Inflammatory macrophage treated with lipopolysaccharide for 4 hours (primary cell): ENCODE measurements at regions not wholly inside any gene's neighbourhood (a gene's known extent, or its start where the extent isn't known, plus 50 kb on each side); places are given as distances from the start of the nearest gene placed in this dataset.

ENCODE experiments used
- DNase-seq: peaks from one replicate; pipeline ENCODE4 v3.0.0-alpha.2; 2020

- DNase-seq, result no peak
These were observed 137.3 kb upstream of the CPEB2 start for GRCh38 chr4:14865031-14865366.

DNA sequence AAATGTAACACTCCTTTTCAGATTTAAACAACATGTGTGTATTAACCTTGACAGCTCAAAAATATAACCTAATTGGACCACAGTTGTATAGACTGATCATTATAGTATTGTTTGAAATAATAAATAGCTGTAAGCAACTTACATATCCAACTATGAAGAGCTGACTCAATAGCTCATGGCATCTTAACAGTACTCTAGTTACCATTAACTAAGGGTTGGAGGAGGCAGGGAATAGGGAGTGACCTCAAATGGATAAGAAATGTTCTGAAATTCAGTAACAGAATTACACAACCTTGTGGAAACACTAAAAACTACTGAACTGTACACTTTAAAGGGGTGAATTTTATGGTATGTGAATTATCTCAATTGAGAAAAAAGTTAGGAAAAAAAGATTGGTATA lies 136.5 kb upstream of the CPEB2 start:
- DNase-seq, result no peak

DNA sequence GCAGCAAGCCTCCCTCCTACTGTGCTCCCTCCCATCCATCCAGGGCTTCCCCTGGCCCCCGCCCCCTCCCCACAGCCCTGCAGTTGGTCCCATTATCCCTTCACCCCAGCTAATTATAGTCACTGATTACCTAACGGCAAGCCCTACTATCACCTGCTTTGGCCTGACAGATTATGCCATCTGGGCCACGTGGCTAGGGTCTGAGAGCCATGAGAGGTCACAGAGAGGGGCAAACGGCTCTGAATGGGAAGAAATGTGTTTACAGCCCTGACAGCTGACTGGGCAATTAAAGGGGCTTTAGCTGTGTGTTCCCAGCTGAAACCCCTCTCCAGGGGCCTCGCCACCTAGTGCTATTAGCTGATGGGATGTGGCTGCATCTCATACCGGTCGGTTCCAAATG lies 134.4 kb upstream of the CPEB2 start:
- no peak for DNase-seq

GRCh38 chr4:14868426-14869395 lies 133.6 kb upstream of the CPEB2 start:
- peak; percentile 42 for DNase-seq

DNA sequence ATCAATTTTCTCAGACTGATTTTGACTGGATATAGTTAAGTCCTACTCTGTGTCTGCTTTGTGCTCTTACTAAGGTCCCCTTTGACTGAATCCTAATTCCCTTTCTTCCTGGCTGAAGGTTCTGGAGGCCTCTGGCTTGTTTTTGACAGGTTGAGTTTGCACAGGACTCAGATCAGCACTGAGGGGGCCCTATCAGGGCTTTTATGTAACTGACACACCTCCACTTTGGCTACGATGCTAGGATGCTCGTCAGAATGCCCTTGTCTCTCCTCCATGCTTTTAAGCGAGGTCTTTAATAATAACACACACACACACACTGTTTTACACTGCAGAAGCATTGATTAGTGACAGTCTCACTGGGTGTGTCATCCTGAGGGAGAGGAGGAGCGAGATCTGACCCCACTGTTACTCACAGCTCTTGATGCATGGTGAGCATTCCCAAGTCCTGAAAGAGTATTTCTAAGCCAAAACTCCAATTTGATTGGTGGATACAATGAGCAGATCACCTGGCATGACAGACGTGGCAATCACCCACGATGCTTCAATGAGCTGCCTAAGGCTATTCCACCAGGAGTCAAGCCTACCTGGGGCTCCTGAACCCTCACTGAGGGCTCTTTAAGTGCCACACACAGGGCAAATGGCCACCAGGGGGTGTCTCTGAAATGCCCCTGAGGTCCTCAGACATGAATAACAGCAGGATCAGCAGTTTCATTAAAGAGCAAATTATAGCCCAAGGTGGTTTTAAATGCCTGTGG lies 130.4 kb upstream of the CPEB2 start:
- DNase-seq, result peak; percentile 61

- peak; percentile 88 for DNase-seq
These were observed 127.3 kb upstream of the CPEB2 start for GRCh38 chr4:14874990-14875389.

GRCh38 chr4:14877246-14878225 lies 124.7 kb upstream of the CPEB2 start:
- DNase-seq, result peak; percentile 93

DNA sequence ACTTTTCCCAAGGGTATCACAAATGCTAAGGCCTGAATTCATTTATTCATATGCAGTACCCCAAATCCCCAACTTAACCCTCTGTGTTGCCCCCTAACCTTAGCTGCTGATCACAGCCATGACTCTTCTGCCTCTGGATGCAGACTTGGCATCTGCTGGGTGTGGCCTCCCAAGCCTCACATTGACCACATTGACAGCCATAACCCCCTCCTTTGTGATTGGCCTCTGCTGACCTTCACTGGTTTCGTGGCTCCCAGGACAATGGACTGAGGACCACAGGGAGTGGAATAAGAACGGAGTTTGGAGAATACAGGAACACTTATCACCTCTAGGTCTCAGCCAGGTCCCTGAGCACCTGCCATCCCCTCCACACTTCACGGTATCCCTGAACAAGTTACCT lies 123.6 kb upstream of the CPEB2 start:
- DNase-seq, result no peak

DNA sequence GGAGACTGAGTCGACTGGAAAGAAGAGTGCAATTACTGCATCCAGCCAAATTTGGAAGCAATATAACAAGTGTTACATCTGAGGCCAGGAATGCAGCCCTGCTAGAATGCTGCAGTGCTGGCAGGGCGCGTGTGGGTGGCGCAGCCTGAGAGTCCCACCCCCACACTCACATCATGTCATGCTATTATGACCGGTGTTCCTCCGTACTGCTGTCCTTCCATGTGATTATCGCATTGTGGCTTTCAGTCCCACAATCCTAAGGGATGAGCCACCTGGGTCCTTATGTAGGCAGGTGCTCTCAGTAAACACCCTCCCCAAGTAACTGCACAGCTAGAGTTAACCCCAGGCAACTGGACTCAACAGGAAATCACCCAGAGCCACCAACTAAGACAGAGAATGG lies 122.6 kb upstream of the CPEB2 start:
- DNase-seq, result peak; percentile 46

DNA sequence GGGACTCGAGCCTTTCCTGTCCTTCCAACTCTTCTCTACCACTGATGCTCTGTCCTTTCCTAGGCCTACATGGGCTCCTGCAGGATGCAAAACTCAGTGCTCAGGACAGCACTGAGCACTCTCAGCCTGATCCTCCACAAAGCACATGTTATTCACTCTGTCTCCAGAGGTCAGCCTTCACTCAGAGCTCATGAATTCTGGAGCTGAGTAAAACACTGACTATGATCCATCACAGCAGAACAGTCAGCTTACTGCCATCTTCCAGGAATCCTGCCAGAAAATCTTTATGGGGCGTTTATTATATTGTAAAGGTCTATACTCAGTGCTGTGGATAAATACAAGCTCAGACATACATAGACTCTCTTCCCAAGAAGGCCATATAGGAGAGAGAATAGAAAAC lies 121.5 kb upstream of the CPEB2 start:
- DNase-seq, result no peak

DNA sequence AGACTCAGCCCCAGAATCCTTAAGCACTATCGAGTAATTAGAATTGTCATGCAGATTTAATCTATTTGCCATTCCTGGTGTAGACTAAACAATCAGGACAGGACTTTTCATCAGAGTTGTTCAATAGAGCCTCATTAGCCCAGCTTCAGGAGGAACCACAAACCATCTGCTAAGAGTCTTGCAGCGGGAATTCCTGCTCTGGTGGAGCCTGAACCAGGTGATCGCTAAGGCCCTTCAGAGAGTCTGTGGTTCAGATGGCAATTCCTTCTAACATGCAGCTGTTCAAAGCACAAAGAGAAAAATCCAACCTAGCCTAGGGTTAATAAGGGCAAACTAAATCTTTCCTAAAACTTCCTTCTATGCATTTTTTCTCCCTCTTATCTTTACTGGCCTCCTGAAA lies 119.1 kb upstream of the CPEB2 start:
- DNase-seq, result no peak

GRCh38 chr4:14883661-14884060 lies 118.6 kb upstream of the CPEB2 start:
- DNase-seq, result no peak

DNA sequence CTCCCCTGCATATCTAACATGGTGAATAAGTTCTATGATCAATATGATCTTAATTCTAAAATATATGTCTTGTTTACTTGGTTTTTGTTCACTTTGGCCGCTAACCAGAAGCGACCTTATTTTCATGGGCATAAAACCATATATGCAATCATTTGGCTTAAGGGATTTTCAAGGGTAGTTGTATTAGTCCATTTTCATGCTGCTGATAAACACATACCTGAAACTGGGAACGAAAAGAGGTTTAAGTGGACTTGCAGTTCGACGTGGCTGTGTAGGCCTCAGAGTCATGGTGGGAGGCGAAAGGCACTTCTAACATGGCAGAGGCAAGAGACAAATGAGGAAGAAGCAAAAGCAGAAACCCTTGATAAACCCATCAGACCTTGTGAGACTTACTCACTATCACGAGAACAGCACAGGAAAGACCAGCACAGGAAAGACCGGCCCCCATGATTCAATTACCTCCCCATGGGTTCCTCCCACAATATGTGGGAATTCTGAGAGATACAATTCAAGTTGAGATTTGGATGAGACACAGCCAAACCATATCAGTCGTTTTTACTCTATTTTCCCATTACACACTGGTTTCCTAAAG lies 114.3 kb upstream of the CPEB2 start:
- DNase-seq, result peak; percentile 91

DNA sequence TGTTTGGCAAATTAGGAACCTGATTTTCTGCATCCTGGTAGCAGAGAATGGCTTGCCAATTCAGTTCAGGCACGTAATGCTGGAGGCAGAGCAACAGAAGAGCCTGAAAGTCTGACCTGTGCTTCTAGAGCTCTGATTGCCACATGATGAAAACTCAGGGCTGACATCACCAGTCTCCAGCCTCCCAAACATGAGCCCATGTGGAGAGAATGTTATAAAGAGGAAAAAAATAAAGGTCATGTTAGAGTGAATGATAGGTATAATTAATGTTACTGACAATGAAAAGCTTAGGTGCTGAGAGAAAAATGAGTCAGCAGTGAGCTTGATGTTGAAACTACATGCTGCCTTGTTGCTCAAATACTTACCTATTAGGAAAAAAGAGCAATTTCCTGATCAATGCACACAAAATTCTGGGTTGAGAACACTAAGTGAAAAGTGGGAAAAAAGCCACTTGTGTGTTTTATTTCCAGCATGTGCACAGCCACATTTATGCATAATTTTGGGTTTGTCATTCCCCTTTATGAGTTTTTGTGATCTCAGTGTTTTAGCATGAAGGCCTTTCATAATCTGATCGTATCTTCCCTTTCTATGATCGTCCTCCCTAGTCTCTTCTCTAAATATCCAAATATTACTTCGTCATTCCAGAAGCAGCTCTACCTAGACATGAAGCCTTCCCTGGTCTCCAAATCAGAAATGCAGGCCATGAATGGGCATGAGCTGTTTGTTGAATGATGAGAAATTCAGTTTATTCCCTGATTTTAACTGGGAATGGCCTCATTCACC lies 113.3 kb upstream of the CPEB2 start:
- peak; percentile 82 for DNase-seq

DNA sequence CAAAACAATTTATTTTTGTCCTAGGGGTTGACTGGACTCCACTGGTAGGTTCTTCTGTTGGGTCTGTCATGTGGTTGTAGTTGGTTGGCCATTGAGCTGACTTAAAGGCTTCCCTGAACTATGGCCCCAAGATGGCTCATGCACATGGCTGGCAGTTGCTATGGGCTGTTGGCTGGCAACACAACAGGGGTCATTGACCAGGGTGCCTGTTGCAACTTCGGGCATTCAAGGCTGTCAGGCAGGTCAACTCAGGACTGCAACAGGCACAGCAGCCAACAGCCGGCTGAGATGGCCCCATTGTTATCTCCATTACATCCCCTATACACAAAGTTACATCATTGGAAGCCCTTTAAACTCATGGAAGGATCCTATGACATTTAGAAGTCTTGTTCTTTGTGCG lies 109.7 kb upstream of the CPEB2 start:
- DNase-seq, result no peak

DNA sequence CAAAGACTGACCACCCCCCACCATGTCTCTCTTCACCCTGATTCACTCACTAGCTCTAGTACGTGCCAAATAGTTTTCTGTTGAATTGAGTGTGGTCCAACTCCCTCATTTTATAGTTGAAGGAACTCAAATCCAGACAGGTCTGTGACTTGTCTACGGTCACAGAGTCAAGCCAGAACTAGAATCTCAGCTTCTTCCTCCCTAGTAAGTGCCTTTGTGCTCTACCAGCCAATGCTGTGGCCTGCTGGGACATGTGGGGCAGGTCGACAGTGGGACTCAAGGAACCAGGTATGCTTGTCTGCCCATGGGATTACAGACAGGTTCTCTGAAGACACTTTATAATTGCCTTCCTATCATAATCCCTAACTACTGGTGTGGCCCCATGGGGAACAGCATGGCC lies 108.6 kb upstream of the CPEB2 start:
- DNase-seq, result no peak

DNA sequence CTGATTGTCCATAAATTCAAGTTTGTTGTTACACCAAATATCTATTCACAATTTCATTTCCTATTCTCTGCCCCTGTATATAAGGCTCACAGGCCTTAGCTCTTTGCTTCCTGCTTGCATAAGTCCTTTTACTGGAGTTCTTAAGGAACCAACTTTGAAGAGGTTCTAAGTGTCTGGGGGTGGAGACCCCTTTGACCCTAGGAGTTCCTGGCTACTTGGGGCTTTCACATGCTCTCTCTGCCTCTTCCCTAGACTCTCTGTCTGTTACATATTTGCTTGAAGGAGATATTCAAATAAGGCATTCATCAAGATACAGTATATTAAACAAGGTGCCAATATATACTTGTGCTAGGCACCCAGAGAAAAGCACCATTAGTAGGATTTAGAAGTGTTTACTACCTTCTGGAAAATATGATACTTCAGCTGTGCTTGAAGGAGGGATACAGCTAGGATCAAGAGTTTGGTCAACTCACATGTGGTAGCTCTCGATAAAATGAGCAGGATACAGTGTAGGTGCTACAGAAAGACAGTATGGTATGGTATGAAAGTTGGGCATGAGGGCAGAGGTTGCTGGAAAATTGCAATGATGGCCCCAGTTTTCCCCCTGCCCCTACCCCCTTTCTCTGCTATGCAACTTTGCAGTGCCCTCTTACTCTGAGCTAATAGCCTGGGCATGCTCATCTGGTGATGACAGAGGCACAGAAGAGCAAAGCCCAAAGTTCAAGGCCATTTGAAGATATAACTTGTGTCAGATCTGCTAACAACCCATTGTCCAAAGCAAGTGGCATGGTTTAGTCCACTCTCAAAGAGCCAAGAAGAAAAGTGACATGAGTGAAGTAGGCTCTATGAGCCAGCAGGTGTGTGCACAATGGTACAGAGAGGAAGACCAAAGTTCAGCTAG lies 107.6 kb upstream of the CPEB2 start:
- DNase-seq, result no peak

- DNase-seq, result no peak
These were observed 105.6 kb upstream of the CPEB2 start for GRCh38 chr4:14896656-14897175.

- no peak for DNase-seq
These were observed 105.1 kb upstream of the CPEB2 start for GRCh38 chr4:14897217-14897616.

- no peak for DNase-seq
These were observed 103.3 kb upstream of the CPEB2 start for GRCh38 chr4:14898989-14899388.
